OCI-LY7 (cell line): ENCODE measurements at regions not wholly inside any gene's neighbourhood (a gene's known extent, or its start where the extent isn't known, plus 50 kb on each side); places are given as distances from the start of the nearest gene placed in this dataset.

Source experiments
- BruUV-seq: library from RNA; stranded (reverse); fragments of 400-500 nt; replicated peaks from 2 replicates; lab custom pipeline; 2021; lab: Mats Ljungman, UMichigan
- CTCF ChIA-PET: fragments of 300-600 bp; sonication (Branson Sonifier 250); formaldehyde crosslinking; loops from one replicate; lab custom pipeline; 2022; ENCODE audit warnings: antibody characterized with exemption; ENCODE audit not compliant: unreplicated experiment; lab: Charles Lee
- POLR2A ChIA-PET: fragments of 300-600 bp; sonication (Branson Sonifier 250); formaldehyde crosslinking; loops from one replicate; lab custom pipeline; 2022; ENCODE audit warnings: antibody characterized with exemption; lab: Charles Lee
- DNase-seq: peaks from one replicate; pipeline ENCODE4 v3.0.0-alpha.2; 2015; ENCODE audit warnings: low spot score
- H2AFZ ChIP-seq: fragments of 200-600 bp; sonication (generic), shearing (Covaris generic); 2 replicates; pipeline ENCODE4 v1.6.1; 2014; ENCODE audit warnings: mild to moderate bottlenecking, antibody characterized with exemption, low read length, moderate library complexity
- H3K27ac ChIP-seq: fragments of 200-600 bp; sonication (generic); 2 replicates; pipeline ENCODE4 v1.5.1; 2014; ENCODE audit warnings: mixed run types, low read depth, mild to moderate bottlenecking, moderate library complexity, low read length, inconsistent platforms; ENCODE audit not compliant: poor library complexity, severe bottlenecking
- H3K36me3 ChIP-seq: fragments of 200-600 bp; sonication (generic); 2 replicates; pipeline ENCODE4 v1.6.1; 2014; ENCODE audit warnings: mild to moderate bottlenecking, antibody characterized with exemption, low read length, moderate library complexity, mixed read lengths; ENCODE audit not compliant: insufficient read depth
- H3K4me1 ChIP-seq: fragments of 200-600 bp; sonication (generic); 2 replicates; pipeline ENCODE4 v1.5.1; 2014; ENCODE audit warnings: mild to moderate bottlenecking, low read length; ENCODE audit not compliant: insufficient read depth, poor library complexity, severe bottlenecking
- H3K4me2 ChIP-seq: fragments of 200-600 bp; sonication (generic); 2 replicates; pipeline ENCODE4 v1.6.1; 2014; ENCODE audit warnings: mild to moderate bottlenecking, low read length
- H3K4me3 ChIP-seq: fragments of 200-600 bp; sonication (generic); 2 replicates; pipeline ENCODE4 v1.5.1; 2014; ENCODE audit warnings: mild to moderate bottlenecking, low read depth, low read length; ENCODE audit not compliant: poor library complexity, severe bottlenecking
- H3K79me2 ChIP-seq: fragments of 200-600 bp; sonication (generic); 2 replicates; pipeline ENCODE4 v1.6.1; 2016; ENCODE audit warnings: low read depth, mild to moderate bottlenecking, low read length, moderate library complexity, mixed read lengths; ENCODE audit not compliant: insufficient read depth
- H3K9me2 ChIP-seq: fragments of 200-600 bp; sonication (generic); 2 replicates; pipeline ENCODE4 v1.6.1; 2016; ENCODE audit warnings: mild to moderate bottlenecking, low read length, mixed read lengths; ENCODE audit not compliant: insufficient read depth
- H3K9me3 ChIP-seq: fragments of 200-600 bp; sonication (generic); 2 replicates; pipeline ENCODE4 v1.6.1; 2014; ENCODE audit warnings: mild to moderate bottlenecking, mixed run types, low read length, mixed read lengths
- H4K20me1 ChIP-seq: fragments of 200-600 bp; sonication (generic); 2 replicates; pipeline ENCODE4 v1.6.1; 2014; ENCODE audit warnings: mild to moderate bottlenecking, antibody characterized with exemption, low read length, moderate library complexity, mixed read lengths; ENCODE audit not compliant: insufficient read depth
- CTCF ChIP-seq: fragments of 200-600 bp; sonication (generic); conservative IDR thresholded peaks from 2 replicates; pipeline ENCODE4 v1.5.1; 2014; ENCODE audit warnings: mild to moderate bottlenecking, antibody characterized with exemption, low read length, moderate library complexity, mixed read lengths
- EZH2phosphoT487 ChIP-seq: fragments of 200-600 bp; sonication (generic); IDR thresholded peaks from 2 replicates; pipeline ENCODE4 v1.6.1; 2018; ENCODE audit warnings: low read depth, borderline replicate concordance, mild to moderate bottlenecking, mixed run types, antibody characterized with exemption, low read length, moderate library complexity, mixed read lengths
- intact Hi-C: fragments of 100-400 bp; cut with micrococcal nuclease; formaldehyde crosslinking; loops from one replicate; pipeline ENCODE4 v1.10.0; 2022; ENCODE audit not compliant: unreplicated experiment

GRCh38 chr9:129276486-129277230 is 98.6 kb upstream of the IER5L start:
- Histone ChIP-seq H3K36me3 (no peaks in the 10 kb centered on the region), H3K4me3 (no peak overlapping the region), H4K20me1 (no peaks in the 10 kb centered on the region), H3K4me2 (no peak overlapping the region; the same call in 1 of the 2 replicates), H3K9me2 (no peaks in the 10 kb centered on the region), H3K9me3 (no peaks in the 10 kb centered on the region), H3K79me2 (no peaks in the 10 kb centered on the region), H3K4me1 (peaks cover 47% of the 10 kb centered on the region), H2AFZ (no peak overlapping the region), H3K27ac (no peak overlapping the region)
- no peak for TF ChIP-seq CTCF
- TF ChIP-seq EZH2phosphoT487, result no peak
- ChIA-PET POLR2A (interaction anchor here (1.1 kb wide), 1 partner anchor 100 kb away, joined by 4 read pairs; no protein-coding TSS in a partner anchor), CTCF (interaction anchor here (0.6 kb wide), 4 partner anchors 18 to 103 kb away, joined by 4 to 5 read pairs (median 4); no protein-coding TSS in a partner anchor)
- no TSS peak for BruUV-seq
- intact Hi-C loops, result no loop called here
- no peak for DNase-seq

GRCh38 chr9:129275626-129276247 is 97.7 kb upstream of the IER5L start:
- no peak overlapping the region for H3K4me3 ChIP-seq
- H3K4me1 ChIP-seq, result peaks cover 50% of the 10 kb centered on the region
- intact Hi-C loops, result no loop called here
- H3K36me3 ChIP-seq, result no peaks in the 10 kb centered on the region
- H3K79me2 ChIP-seq, result no peaks in the 10 kb centered on the region
- no peak overlapping the region for H3K27ac ChIP-seq
- no peak for TF ChIP-seq EZH2phosphoT487
- TF ChIP-seq CTCF, result no peak
- H4K20me1 ChIP-seq, result no peaks in the 10 kb centered on the region
- H2AFZ ChIP-seq, result no peak overlapping the region
- no TSS peak for BruUV-seq
- no peaks in the 10 kb centered on the region for H3K9me2 ChIP-seq
- no peak overlapping the region for H3K4me2 ChIP-seq
- ChIA-PET CTCF (no interaction called here), POLR2A (interaction anchor here (1.1 kb wide), 1 partner anchor 99 kb away, joined by 4 read pairs; no protein-coding TSS in a partner anchor)
- no peaks in the 10 kb centered on the region for H3K9me3 ChIP-seq
- no peak for DNase-seq
